ENCODE measurements at regions not wholly inside any gene's neighbourhood (a gene's known extent, or its start where the extent isn't known, plus 50 kb on each side); places are given as distances from the start of the nearest gene placed in this dataset.
"Not testable (repeated sequence)": the region's sequence is repeated elsewhere in the genome, so short reads cannot be mapped to it uniquely, and the experiment has no call there.

GRCh38 chr17:73847952-73848351 is 203.7 kb upstream of the SDK2 start:
- H3K27me3 ChIP-seq (ENCODE audit: control insufficient read depth, insufficient read depth, low read length) = no peaks in the 10 kb centered on the region
- H3K9ac ChIP-seq (ENCODE audit: low read depth, low read length) = no peak overlapping the region
- H3K27ac ChIP-seq (ENCODE audit: low read depth, low read length) = no peak overlapping the region
- no peak overlapping the region for H3K4me3 ChIP-seq (ENCODE audit: low read depth, low read length)
- no peaks in the 10 kb centered on the region for H3K36me3 ChIP-seq (ENCODE audit: control insufficient read depth, insufficient read depth, low read length)
- no peaks in the 10 kb centered on the region for H3K9me3 ChIP-seq (ENCODE audit: control insufficient read depth, insufficient read depth, low read length)
- no peaks in the 10 kb centered on the region for H3K4me1 ChIP-seq (ENCODE audit: control insufficient read depth, insufficient read depth, low read length)

- H3K36me3 ChIP-seq (ENCODE audit: control insufficient read depth, insufficient read depth, low read length) = no peaks in the 10 kb centered on the region
- H3K9me3 ChIP-seq (ENCODE audit: control insufficient read depth, insufficient read depth, low read length) = no peaks in the 10 kb centered on the region
- no peaks in the 10 kb centered on the region for H3K4me1 ChIP-seq (ENCODE audit: control insufficient read depth, insufficient read depth, low read length)
- no peak overlapping the region for H3K9ac ChIP-seq (ENCODE audit: low read depth, low read length)
- H3K4me3 ChIP-seq (ENCODE audit: low read depth, low read length) = no peak overlapping the region
- H3K27me3 ChIP-seq (ENCODE audit: control insufficient read depth, insufficient read depth, low read length) = no peaks in the 10 kb centered on the region
- no peak overlapping the region for H3K27ac ChIP-seq (ENCODE audit: low read depth, low read length)
Measured at GRCh38 chr17:73850426-73850825, 206.2 kb upstream of the SDK2 start.

- Histone ChIP-seq H3K4me3 (ENCODE audit: low read depth, low read length) (no peak overlapping the region), H3K4me1 (ENCODE audit: control insufficient read depth, insufficient read depth, low read length) (no peaks in the 10 kb centered on the region), H3K27ac (ENCODE audit: low read depth, low read length) (no peak overlapping the region), H3K9ac (ENCODE audit: low read depth, low read length) (no peak overlapping the region), H3K9me3 (ENCODE audit: control insufficient read depth, insufficient read depth, low read length) (no peaks in the 10 kb centered on the region), H3K36me3 (ENCODE audit: control insufficient read depth, insufficient read depth, low read length) (no peaks in the 10 kb centered on the region), H3K27me3 (ENCODE audit: control insufficient read depth, insufficient read depth, low read length) (no peaks in the 10 kb centered on the region)
Measured at GRCh38 chr17:73851091-73851490, 206.8 kb upstream of the SDK2 start.

GRCh38 chr17:73851921-73852320 is 207.7 kb upstream of the SDK2 start:
- Histone ChIP-seq H3K4me3 (ENCODE audit: low read depth, low read length) (no peak overlapping the region), H3K27ac (ENCODE audit: low read depth, low read length) (no peak overlapping the region), H3K36me3 (ENCODE audit: control insufficient read depth, insufficient read depth, low read length) (no peaks in the 10 kb centered on the region), H3K27me3 (ENCODE audit: control insufficient read depth, insufficient read depth, low read length) (no peaks in the 10 kb centered on the region), H3K9ac (ENCODE audit: low read depth, low read length) (no peak overlapping the region), H3K4me1 (ENCODE audit: control insufficient read depth, insufficient read depth, low read length) (no peaks in the 10 kb centered on the region), H3K9me3 (ENCODE audit: control insufficient read depth, insufficient read depth, low read length) (no peaks in the 10 kb centered on the region)

- H3K9me3 ChIP-seq (ENCODE audit: control insufficient read depth, insufficient read depth, low read length) = no peaks in the 10 kb centered on the region
- no peaks in the 10 kb centered on the region for H3K27me3 ChIP-seq (ENCODE audit: control insufficient read depth, insufficient read depth, low read length)
- no peak overlapping the region for H3K27ac ChIP-seq (ENCODE audit: low read depth, low read length)
- H3K9ac ChIP-seq (ENCODE audit: low read depth, low read length) = no peak overlapping the region
- peaks cover 4% of the 10 kb centered on the region for H3K4me1 ChIP-seq (ENCODE audit: control insufficient read depth, insufficient read depth, low read length)
- H3K4me3 ChIP-seq (ENCODE audit: low read depth, low read length) = no peak overlapping the region
- H3K36me3 ChIP-seq (ENCODE audit: control insufficient read depth, insufficient read depth, low read length) = no peaks in the 10 kb centered on the region
Measured at GRCh38 chr17:73855720-73856333, 211.6 kb upstream of the SDK2 start.

GRCh38 chr17:73856556-73856955 is 212.3 kb upstream of the SDK2 start:
- no peaks in the 10 kb centered on the region for H3K27me3 ChIP-seq (ENCODE audit: control insufficient read depth, insufficient read depth, low read length)
- no peak overlapping the region for H3K9ac ChIP-seq (ENCODE audit: low read depth, low read length)
- no peaks in the 10 kb centered on the region for H3K9me3 ChIP-seq (ENCODE audit: control insufficient read depth, insufficient read depth, low read length)
- no peak overlapping the region for H3K4me3 ChIP-seq (ENCODE audit: low read depth, low read length)
- peaks cover 4% of the 10 kb centered on the region for H3K4me1 ChIP-seq (ENCODE audit: control insufficient read depth, insufficient read depth, low read length)
- H3K27ac ChIP-seq (ENCODE audit: low read depth, low read length) = no peak overlapping the region
- H3K36me3 ChIP-seq (ENCODE audit: control insufficient read depth, insufficient read depth, low read length) = no peaks in the 10 kb centered on the region

- H3K4me1 ChIP-seq (ENCODE audit: control insufficient read depth, insufficient read depth, low read length); H3K36me3 ChIP-seq (ENCODE audit: control insufficient read depth, insufficient read depth, low read length); H3K27me3 ChIP-seq (ENCODE audit: control insufficient read depth, insufficient read depth, low read length); H3K27ac ChIP-seq (ENCODE audit: low read depth, low read length); H3K4me3 ChIP-seq (ENCODE audit: low read depth, low read length); H3K9me3 ChIP-seq (ENCODE audit: control insufficient read depth, insufficient read depth, low read length); H3K9ac ChIP-seq (ENCODE audit: low read depth, low read length): not testable (repeated sequence)
Measured at GRCh38 chr17:73859439-73860008, 215.3 kb upstream of the SDK2 start.

- no peaks in the 10 kb centered on the region for H3K27me3 ChIP-seq (ENCODE audit: control insufficient read depth, insufficient read depth, low read length)
- H3K4me1 ChIP-seq (ENCODE audit: control insufficient read depth, insufficient read depth, low read length) = peaks cover 4% of the 10 kb centered on the region
- no peak overlapping the region for H3K4me3 ChIP-seq (ENCODE audit: low read depth, low read length)
- no peaks in the 10 kb centered on the region for H3K9me3 ChIP-seq (ENCODE audit: control insufficient read depth, insufficient read depth, low read length)
- no peak overlapping the region for H3K27ac ChIP-seq (ENCODE audit: low read depth, low read length)
- H3K9ac ChIP-seq (ENCODE audit: low read depth, low read length) = no peak overlapping the region
- no peaks in the 10 kb centered on the region for H3K36me3 ChIP-seq (ENCODE audit: control insufficient read depth, insufficient read depth, low read length)
Measured at GRCh38 chr17:73861543-73861942, 217.3 kb upstream of the SDK2 start.

GRCh38 chr17:73863761-73864535 is 219.7 kb upstream of the SDK2 start:
- H3K4me3 ChIP-seq (ENCODE audit: low read depth, low read length) = no peak overlapping the region
- no peaks in the 10 kb centered on the region for H3K9me3 ChIP-seq (ENCODE audit: control insufficient read depth, insufficient read depth, low read length)
- H3K4me1 ChIP-seq (ENCODE audit: control insufficient read depth, insufficient read depth, low read length) = peaks cover 4% of the 10 kb centered on the region
- H3K27ac ChIP-seq (ENCODE audit: low read depth, low read length) = no peak overlapping the region
- no peaks in the 10 kb centered on the region for H3K27me3 ChIP-seq (ENCODE audit: control insufficient read depth, insufficient read depth, low read length)
- no peaks in the 10 kb centered on the region for H3K36me3 ChIP-seq (ENCODE audit: control insufficient read depth, insufficient read depth, low read length)
- no peak overlapping the region for H3K9ac ChIP-seq (ENCODE audit: low read depth, low read length)

GRCh38 chr17:73865831-73866230 is 221.6 kb upstream of the SDK2 start:
- Histone ChIP-seq H3K27ac (ENCODE audit: low read depth, low read length) (no peak overlapping the region), H3K27me3 (ENCODE audit: control insufficient read depth, insufficient read depth, low read length) (no peaks in the 10 kb centered on the region), H3K4me3 (ENCODE audit: low read depth, low read length) (no peak overlapping the region), H3K9me3 (ENCODE audit: control insufficient read depth, insufficient read depth, low read length) (no peaks in the 10 kb centered on the region), H3K4me1 (ENCODE audit: control insufficient read depth, insufficient read depth, low read length) (no peaks in the 10 kb centered on the region), H3K36me3 (ENCODE audit: control insufficient read depth, insufficient read depth, low read length) (no peaks in the 10 kb centered on the region), H3K9ac (ENCODE audit: low read depth, low read length) (no peak overlapping the region)

GRCh38 chr17:73867056-73867455 is 222.8 kb upstream of the SDK2 start:
- no peak overlapping the region for H3K9ac ChIP-seq (ENCODE audit: low read depth, low read length)
- no peaks in the 10 kb centered on the region for H3K27me3 ChIP-seq (ENCODE audit: control insufficient read depth, insufficient read depth, low read length)
- no peak overlapping the region for H3K27ac ChIP-seq (ENCODE audit: low read depth, low read length)
- H3K9me3 ChIP-seq (ENCODE audit: control insufficient read depth, insufficient read depth, low read length) = no peaks in the 10 kb centered on the region
- no peak overlapping the region for H3K4me3 ChIP-seq (ENCODE audit: low read depth, low read length)
- no peaks in the 10 kb centered on the region for H3K4me1 ChIP-seq (ENCODE audit: control insufficient read depth, insufficient read depth, low read length)
- H3K36me3 ChIP-seq (ENCODE audit: control insufficient read depth, insufficient read depth, low read length) = no peaks in the 10 kb centered on the region
